B cell (primary cell): ENCODE measurements at regions not wholly inside any gene's neighbourhood (a gene's known extent, or its start where the extent isn't known, plus 50 kb on each side); places are given as distances from the start of the nearest gene placed in this dataset.
"Not testable (repeated sequence)": the region's sequence is repeated elsewhere in the genome, so short reads cannot be mapped to it uniquely, and the experiment has no call there.

Experiments used
- ATAC-seq: fragments of 200-7000 bp; cut with Tn5 transposase; one replicate; pipeline ENCODE4 v1.10.0; 2021; ENCODE audit warnings: low read depth, mild to moderate bottlenecking, moderate number of reproducible peaks, moderate library complexity
- CTCF ChIA-PET: fragments of 350-600 bp; sonication (Branson Sonifier 250); formaldehyde crosslinking; loops from one replicate; lab custom pipeline; 2021; ENCODE audit warnings: antibody characterized with exemption, inconsistent platforms; lab: Charles Lee
- POLR2A ChIA-PET: fragments of 350-600 bp; sonication (Branson Sonifier 250); formaldehyde crosslinking; loops from one replicate; lab custom pipeline; 2021; ENCODE audit warnings: antibody characterized with exemption; lab: Charles Lee
- DNase-seq: peaks from one replicate; pipeline ENCODE4 v3.0.0; 2013
- H2AFZ ChIP-seq: 2 replicates; pipeline ENCODE4 v1.6.1; 2012; ENCODE audit warnings: mild to moderate bottlenecking, low read depth, low read length; ENCODE audit not compliant: insufficient read depth, poor library complexity, severe bottlenecking
- H3K27ac ChIP-seq, 2 donors: 1 replicate in 1 of 2; 2 replicates in 1 of 2; pipeline ENCODE4 v1.5.1; 2012 to 2013; ENCODE audit warnings: low read length in 2 of 2, mild to moderate bottlenecking in 2 of 2, moderate library complexity in 1 of 2
- H3K27me3 ChIP-seq, 4 experiments: fragments of 200-600 bp in 1 of 4; sonication (generic) in 1 of 4; replicated peaks in 1 of 4; 1 replicate in 2 of 4; 2 replicates in 2 of 4; pipeline versions ENCODE4 v1.6.1 to v1.7.0; 2013 to 2016; ENCODE audit warnings: low read length in 3 of 4, mild to moderate bottlenecking in 2 of 4, mixed read lengths in 1 of 4, moderate library complexity in 1 of 4; ENCODE audit not compliant: insufficient read depth in 4 of 4, control insufficient read depth in 3 of 4; ENCODE audit errors: control extremely low read depth in 1 of 4
- H3K36me3 ChIP-seq, 2 experiments: replicated peaks in 1 of 2; 1 replicate in 1 of 2; 2 replicates in 1 of 2; pipeline versions ENCODE4 v1.6.1 to v1.7.1; 2013; ENCODE audit warnings: low read length in 1 of 2; ENCODE audit not compliant: insufficient read depth in 2 of 2, control insufficient read depth in 1 of 2; ENCODE audit errors: control extremely low read depth in 1 of 2, extremely low read depth in 1 of 2
- H3K4me1 ChIP-seq, 2 donors: fragments of 200-600 bp in 1 of 2; sonication (generic) in 1 of 2; 1 replicate in 1 of 2; 2 replicates in 1 of 2; pipeline versions ENCODE4 v1.5.1 to v1.6.1; 2013 to 2017; ENCODE audit warnings: low read length in 2 of 2; ENCODE audit not compliant: control insufficient read depth in 2 of 2, insufficient read depth in 2 of 2
- H3K4me2 ChIP-seq: replicated peaks from 2 replicates; pipeline ENCODE3; 2012; ENCODE audit warnings: mild to moderate bottlenecking, low read depth, low read length; ENCODE audit not compliant: poor library complexity, severe bottlenecking
- H3K4me3 ChIP-seq, 5 experiments: fragments of 200-600 bp in 1 of 5; sonication (generic) in 1 of 5; 1 replicate in 3 of 5; 2 replicates in 2 of 5; pipeline versions ENCODE4 v1.5.1 to v1.7.0; 2011 to 2016; ENCODE audit warnings: low read length in 4 of 5, mild to moderate bottlenecking in 4 of 5, low read depth in 2 of 5, control low read depth in 1 of 5, moderate library complexity in 1 of 5; ENCODE audit not compliant: insufficient read depth in 1 of 5; ENCODE audit errors: control extremely low read depth in 1 of 5, extremely low read depth in 1 of 5
- H3K79me2 ChIP-seq: fragments of 200-600 bp; sonication (generic); one replicate; pipeline ENCODE4 v1.6.0; 2016; ENCODE audit warnings: low read length; ENCODE audit not compliant: control insufficient read depth, insufficient read depth
- H3K9ac ChIP-seq: fragments of 200-600 bp; sonication (generic); 2 replicates; pipeline ENCODE4 v1.6.1; 2017; ENCODE audit warnings: mild to moderate bottlenecking, low read length, moderate library complexity
- H3K9me3 ChIP-seq, 3 donors: one replicate each; pipeline versions ENCODE4 v1.6.1 to v1.7.1; 2013; ENCODE audit warnings: low read length in 2 of 3; ENCODE audit not compliant: control insufficient read depth in 2 of 3, insufficient read depth in 1 of 3; ENCODE audit errors: control extremely low read depth in 1 of 3
- H4K20me1 ChIP-seq: 2 replicates; pipeline ENCODE4 v1.6.0; 2012; ENCODE audit warnings: mild to moderate bottlenecking, low read length; ENCODE audit not compliant: insufficient read depth, control insufficient read depth, poor library complexity, severe bottlenecking
- H3K27ac Mint-ChIP-seq: one replicate; pipeline ENCODE4 v1.8.0; 2021; ENCODE audit warnings: mixed read lengths
- H3K27me3 Mint-ChIP-seq: one replicate; pipeline ENCODE4 v1.8.0; 2021; ENCODE audit warnings: mixed read lengths
- H3K4me1 Mint-ChIP-seq: one replicate; pipeline ENCODE4 v1.8.0; 2021; ENCODE audit warnings: mixed read lengths
- H3K4me3 Mint-ChIP-seq: one replicate; pipeline ENCODE4 v1.8.0; 2021; ENCODE audit warnings: mixed read lengths
- H3K9me3 Mint-ChIP-seq: one replicate; pipeline ENCODE4 v1.8.0; 2022; ENCODE audit warnings: mixed read lengths; ENCODE audit not compliant: insufficient read depth
- CTCF ChIP-seq: fragments of 200-600 bp; IDR thresholded peaks from one replicate; pipeline ENCODE4 v1.8.0; 2022; ENCODE audit warnings: antibody characterized with exemption, mild to moderate bottlenecking
- EZH2 ChIP-seq: IDR thresholded peaks from 2 replicates; pipeline ENCODE4 v1.6.1; 2012; ENCODE audit warnings: borderline replicate concordance, low read depth, mild to moderate bottlenecking, moderate library complexity, low read length; ENCODE audit not compliant: insufficient read depth, poor library complexity, severe bottlenecking
- WGBS: methylation state at CpG from one replicate; pipeline ENCODE4 v1.1.5; 2013; ENCODE audit warnings: missing lambda C conversion rate; ENCODE audit not compliant: insufficient coverage; 5-methylcytosine and 5-hydroxymethylcytosine counted together
- intact Hi-C: fragments of 100-400 bp; cut with micrococcal nuclease; formaldehyde crosslinking; loops from one replicate; pipeline ENCODE4 v1.10.0; 2022

GRCh38 chr14:98931911-98932310 is 340.1 kb downstream of the BCL11B start:
- Histone ChIP-seq H3K4me2 (no peak overlapping the region), H3K27ac (no peak overlapping the region), H3K4me1 (no peaks in the 10 kb centered on the region), H3K79me2 (no peaks in the 10 kb centered on the region), H3K9ac (no peak overlapping the region), H3K4me3 (no peak overlapping the region), H3K9me3 (peaks cover 0 to 22% (median 0%) of the 10 kb centered on the region in 3 donors), H3K36me3 (no peaks in the 10 kb centered on the region), H3K27me3 (no peaks in the 10 kb centered on the region), H2AFZ (no peak overlapping the region), H4K20me1 (no peaks in the 10 kb centered on the region)
- Mint-ChIP-seq H3K9me3 (no peaks in the 10 kb centered on the region), H3K4me3 (no peak overlapping the region), H3K27ac (no peak overlapping the region), H3K27me3 (no peaks in the 10 kb centered on the region), H3K4me1 (no peaks in the 10 kb centered on the region)
- ATAC-seq (no peak), DNase-seq (no peak)
- TF ChIP-seq CTCF (no peak), EZH2 (no peak)
- intact Hi-C loops, result no loop called here
- ChIA-PET POLR2A (no interaction called here), CTCF (no interaction called here)
- 80% methylated on average over 6 of the region's 8 CpGs for WGBS

- H3K9me3 ChIP-seq, result peaks cover 0 to 21% (median 0%) of the 10 kb centered on the region in 3 donors
- H3K27ac ChIP-seq, result no peak overlapping the region
- WGBS, result 77% methylated on average over 6 of the region's 8 CpGs
- ChIA-PET POLR2A (no interaction called here), CTCF (no interaction called here)
- no peaks in the 10 kb centered on the region for H3K36me3 ChIP-seq
- no peaks in the 10 kb centered on the region for H3K27me3 Mint-ChIP-seq
- no peaks in the 10 kb centered on the region for H3K9me3 Mint-ChIP-seq
- H3K4me2 ChIP-seq, result no peak overlapping the region
- H3K27ac Mint-ChIP-seq, result no peak overlapping the region
- no peak overlapping the region for H3K9ac ChIP-seq
- DNase-seq, result no peak
- no peaks in the 10 kb centered on the region for H4K20me1 ChIP-seq
- no peak overlapping the region for H3K4me3 ChIP-seq
- no peak overlapping the region for H3K4me3 Mint-ChIP-seq
- no peaks in the 10 kb centered on the region for H3K27me3 ChIP-seq
- no peaks in the 10 kb centered on the region for H3K79me2 ChIP-seq
- TF ChIP-seq CTCF, result no peak
- no peak for TF ChIP-seq EZH2
- H2AFZ ChIP-seq, result no peak overlapping the region
- H3K4me1 ChIP-seq, result no peaks in the 10 kb centered on the region
- no peaks in the 10 kb centered on the region for H3K4me1 Mint-ChIP-seq
- no peak for ATAC-seq
- intact Hi-C loops, result no loop called here
Measured at GRCh38 chr14:98932431-98933325, 339.3 kb downstream of the BCL11B start.

- WGBS, result no CpG with 5 or more reads among the region's 5 CpGs
- H3K9me3 ChIP-seq, result peaks cover 0 to 20% (median 0%) of the 10 kb centered on the region in 3 donors
- ATAC-seq, H3K27me3 ChIP-seq, H2AFZ ChIP-seq, intact Hi-C loops, H3K4me3 Mint-ChIP-seq, CTCF ChIA-PET, H3K27ac ChIP-seq, H3K4me1 Mint-ChIP-seq, H3K9me3 Mint-ChIP-seq, H3K27me3 Mint-ChIP-seq, H3K4me1 ChIP-seq, POLR2A ChIA-PET, DNase-seq, H3K36me3 ChIP-seq, H3K27ac Mint-ChIP-seq, H3K79me2 ChIP-seq, H4K20me1 ChIP-seq, H3K9ac ChIP-seq, H3K4me2 ChIP-seq, H3K4me3 ChIP-seq: not testable (repeated sequence)
Measured at GRCh38 chr14:98934569-98934968, 337.4 kb downstream of the BCL11B start.
